Transverse colon (tissue), 4 donors: ENCODE measurements at regions not wholly inside any gene's neighbourhood (a gene's known extent, or its start where the extent isn't known, plus 50 kb on each side); places are given as distances from the start of the nearest gene placed in this dataset.

Source experiments
- EP300 ChIP-seq: sonication (generic); formaldehyde crosslinking; IDR thresholded peaks from one replicate; pipeline ENCODE4 v1.6.1; 2017; ENCODE audit warnings: antibody characterized with exemption, low read depth
- POLR2A ChIP-seq: fragments of 450-650 bp; IDR thresholded peaks from one replicate; pipeline ENCODE4 v1.6.1; 2016; ENCODE audit warnings: antibody characterized with exemption, mild to moderate bottlenecking, moderate library complexity
- POLR2AphosphoS5 ChIP-seq, 3 donors: sonication (generic); formaldehyde crosslinking; IDR thresholded peaks; one replicate each; pipeline ENCODE4 v1.6.1; 2016; ENCODE audit warnings: antibody characterized with exemption in 3 of 3
- TF ChIP-seq, protein P1 (sequence below), 5 experiments: fragments of 200-600 bp in 3 of 5; fragments of 450-650 bp in 2 of 5; sonication (generic) in 3 of 5; IDR thresholded peaks; 1 replicate in 2 of 5; 2 replicates in 3 of 5; pipeline ENCODE4 v1.5.1; 2016 to 2017; ENCODE audit warnings: antibody characterized with exemption in 5 of 5, inconsistent platforms in 3 of 5, mild to moderate bottlenecking in 2 of 5, moderate library complexity in 1 of 5

DNA sequence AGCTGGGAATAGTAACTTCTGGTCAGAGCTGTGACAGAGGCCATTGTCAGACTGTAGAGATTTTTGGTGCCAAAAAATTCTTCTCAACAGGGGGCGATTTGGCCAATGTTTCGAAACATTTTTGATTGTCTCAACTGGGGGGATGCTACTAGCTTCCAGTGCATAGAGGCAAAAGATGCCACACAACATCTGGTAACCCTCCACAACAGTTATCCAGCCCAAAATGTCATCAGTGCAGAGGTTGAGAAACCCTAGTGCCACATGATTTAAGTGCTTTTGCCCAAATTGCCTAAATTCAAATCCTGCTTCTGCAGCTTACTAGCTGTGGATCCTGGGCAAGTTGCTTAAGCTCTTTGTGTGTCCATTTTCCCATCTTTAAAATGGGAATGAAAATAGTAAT, 71.9 kb downstream of the FZD1 start:
- TF ChIP-seq, protein P1, sequence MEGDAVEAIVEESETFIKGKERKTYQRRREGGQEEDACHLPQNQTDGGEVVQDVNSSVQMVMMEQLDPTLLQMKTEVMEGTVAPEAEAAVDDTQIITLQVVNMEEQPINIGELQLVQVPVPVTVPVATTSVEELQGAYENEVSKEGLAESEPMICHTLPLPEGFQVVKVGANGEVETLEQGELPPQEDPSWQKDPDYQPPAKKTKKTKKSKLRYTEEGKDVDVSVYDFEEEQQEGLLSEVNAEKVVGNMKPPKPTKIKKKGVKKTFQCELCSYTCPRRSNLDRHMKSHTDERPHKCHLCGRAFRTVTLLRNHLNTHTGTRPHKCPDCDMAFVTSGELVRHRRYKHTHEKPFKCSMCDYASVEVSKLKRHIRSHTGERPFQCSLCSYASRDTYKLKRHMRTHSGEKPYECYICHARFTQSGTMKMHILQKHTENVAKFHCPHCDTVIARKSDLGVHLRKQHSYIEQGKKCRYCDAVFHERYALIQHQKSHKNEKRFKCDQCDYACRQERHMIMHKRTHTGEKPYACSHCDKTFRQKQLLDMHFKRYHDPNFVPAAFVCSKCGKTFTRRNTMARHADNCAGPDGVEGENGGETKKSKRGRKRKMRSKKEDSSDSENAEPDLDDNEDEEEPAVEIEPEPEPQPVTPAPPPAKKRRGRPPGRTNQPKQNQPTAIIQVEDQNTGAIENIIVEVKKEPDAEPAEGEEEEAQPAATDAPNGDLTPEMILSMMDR (IDR thresholded peaks at IDR 0.05) = no peak
- TF ChIP-seq EP300 = no peak
- no peak for TF ChIP-seq POLR2A
- TF ChIP-seq POLR2AphosphoS5 (IDR thresholded peaks at IDR 0.05) = no peak
